ENCODE measurements at regions not wholly inside any gene's neighbourhood (a gene's known extent, or its start where the extent isn't known, plus 50 kb on each side); places are given as distances from the start of the nearest gene placed in this dataset.

DNA sequence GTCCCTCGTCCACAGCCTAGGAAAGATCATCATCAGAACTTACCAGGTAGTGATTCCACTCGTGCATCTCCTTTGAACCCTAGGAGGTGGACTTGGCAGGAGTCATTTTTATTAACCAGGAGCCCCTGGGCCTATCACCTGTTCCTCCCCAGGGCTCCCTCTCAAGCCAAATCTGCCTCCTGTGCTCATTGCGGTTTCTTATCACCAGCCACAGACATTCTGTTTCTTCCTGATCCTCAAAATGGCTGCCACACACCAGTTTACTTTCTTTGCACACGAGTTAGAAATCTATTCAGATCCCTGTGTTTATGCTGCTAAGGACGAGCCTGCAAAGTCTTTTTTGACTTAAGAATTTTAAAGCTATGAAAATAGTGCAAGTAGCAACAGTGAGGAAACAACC lies 354.5 kb upstream of the BOD1L1 start:
- intact Hi-C loops (cut with DNase I), result no loop called here
- no peak for TF ChIP-seq POLR2AphosphoS5 (IDR thresholded peaks at IDR 0.05; ENCODE audit: insufficient read depth in 1 of 2, low read depth in 1 of 2)

DNA sequence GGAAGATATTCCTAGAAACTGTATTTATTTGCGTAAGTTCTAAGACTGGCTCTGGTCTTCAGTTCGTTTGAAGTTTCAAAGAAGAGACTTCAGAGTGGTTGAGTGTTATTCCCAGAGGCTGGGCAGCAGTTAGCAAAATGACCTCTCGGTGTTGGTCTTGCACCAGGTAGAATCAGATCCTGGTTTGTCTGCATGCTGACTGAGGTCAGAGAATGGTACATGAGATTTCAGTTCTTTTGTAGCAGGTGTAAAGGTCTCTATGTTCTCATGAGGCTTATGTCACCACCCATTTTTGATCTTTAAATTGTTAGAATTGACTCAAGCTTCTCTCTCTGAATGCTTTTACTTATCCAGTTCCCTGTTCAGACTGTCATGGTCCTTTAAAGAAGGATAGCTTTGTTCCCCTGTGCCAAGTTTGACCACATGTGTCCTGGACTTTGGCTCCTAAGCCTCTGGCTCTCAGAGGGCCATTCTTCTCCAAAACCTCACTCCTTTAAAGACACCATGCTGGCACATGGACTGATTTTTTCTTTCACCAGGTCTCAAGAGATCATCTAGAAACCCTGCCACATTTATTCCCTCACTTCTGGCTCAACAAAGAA lies 355.8 kb upstream of the BOD1L1 start:
- intact Hi-C loops (cut with DNase I), result no loop called here

More for the DNA sequence above, 354.5 kb upstream of the BOD1L1 start:
- Histone ChIP-seq H3K36me3 (no peaks in the 10 kb centered on the region), H3K27me3 (no peaks in the 10 kb centered on the region), H3K27ac (no peak overlapping the region), H3K4me3 (no peak overlapping the region), H3K4me1 (no peaks in the 10 kb centered on the region), H3K9me3 (no peaks in the 10 kb centered on the region)
- no peak for DNase-seq (ENCODE audit: extremely low spot score in 2 of 2)

DNA sequence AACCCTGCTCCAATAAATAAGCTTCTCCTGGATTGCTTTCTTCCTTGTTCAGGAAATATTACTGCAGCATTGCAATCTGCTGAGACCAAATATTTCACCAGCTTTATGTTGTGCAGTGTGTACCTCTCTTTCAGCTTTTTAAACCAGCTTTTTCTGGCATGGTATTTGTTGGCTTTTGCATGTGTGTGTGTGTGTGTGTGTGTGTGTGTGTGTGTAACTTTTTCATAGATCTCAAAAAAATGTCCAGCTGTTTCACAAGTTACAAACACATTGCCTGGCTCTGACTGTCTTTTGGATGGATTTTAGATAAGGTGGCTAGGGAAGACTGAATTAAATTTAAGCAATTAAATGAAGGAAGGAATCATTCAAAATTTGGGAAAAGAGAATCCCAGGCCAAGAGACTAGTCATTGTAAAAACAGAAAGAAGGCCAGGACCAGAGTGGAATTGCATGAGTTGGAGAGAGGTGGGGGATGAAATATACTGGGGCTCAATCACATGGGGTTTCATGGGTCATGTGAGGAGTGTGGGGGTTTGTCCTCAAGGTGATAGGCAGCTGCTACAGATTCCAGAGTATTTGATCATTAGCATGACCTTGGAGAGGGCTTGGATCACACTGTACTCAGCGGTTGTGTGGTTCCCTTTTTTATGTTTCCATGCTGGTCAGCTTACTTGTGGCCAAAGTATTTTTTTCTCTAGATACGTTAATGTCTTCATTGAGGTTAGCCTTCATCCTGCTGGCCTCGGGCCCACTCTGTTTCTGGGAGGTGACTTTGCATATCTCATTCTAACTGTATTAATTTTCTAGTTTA lies 357.7 kb upstream of the BOD1L1 start:
- Histone ChIP-seq H3K9me3 (no peaks in the 10 kb centered on the region), H3K4me3 (no peak overlapping the region), H3K27me3 (no peaks in the 10 kb centered on the region), H3K27ac (no peak overlapping the region), H3K36me3 (no peaks in the 10 kb centered on the region), H3K4me1 (no peaks in the 10 kb centered on the region)
- DNase-seq (ENCODE audit: extremely low spot score in 2 of 2), result no peak
- intact Hi-C loops (cut with DNase I), result no loop called here
- TF ChIP-seq POLR2AphosphoS5 (IDR thresholded peaks at IDR 0.05; ENCODE audit: insufficient read depth in 1 of 2, low read depth in 1 of 2) (no peak), POLR2A (IDR thresholded peaks at IDR 0.05) (no peak)
- TF ChIP-seq, protein P1, sequence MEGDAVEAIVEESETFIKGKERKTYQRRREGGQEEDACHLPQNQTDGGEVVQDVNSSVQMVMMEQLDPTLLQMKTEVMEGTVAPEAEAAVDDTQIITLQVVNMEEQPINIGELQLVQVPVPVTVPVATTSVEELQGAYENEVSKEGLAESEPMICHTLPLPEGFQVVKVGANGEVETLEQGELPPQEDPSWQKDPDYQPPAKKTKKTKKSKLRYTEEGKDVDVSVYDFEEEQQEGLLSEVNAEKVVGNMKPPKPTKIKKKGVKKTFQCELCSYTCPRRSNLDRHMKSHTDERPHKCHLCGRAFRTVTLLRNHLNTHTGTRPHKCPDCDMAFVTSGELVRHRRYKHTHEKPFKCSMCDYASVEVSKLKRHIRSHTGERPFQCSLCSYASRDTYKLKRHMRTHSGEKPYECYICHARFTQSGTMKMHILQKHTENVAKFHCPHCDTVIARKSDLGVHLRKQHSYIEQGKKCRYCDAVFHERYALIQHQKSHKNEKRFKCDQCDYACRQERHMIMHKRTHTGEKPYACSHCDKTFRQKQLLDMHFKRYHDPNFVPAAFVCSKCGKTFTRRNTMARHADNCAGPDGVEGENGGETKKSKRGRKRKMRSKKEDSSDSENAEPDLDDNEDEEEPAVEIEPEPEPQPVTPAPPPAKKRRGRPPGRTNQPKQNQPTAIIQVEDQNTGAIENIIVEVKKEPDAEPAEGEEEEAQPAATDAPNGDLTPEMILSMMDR (IDR thresholded peaks at IDR 0.05), result no peak

More for the DNA sequence above, 355.8 kb upstream of the BOD1L1 start:
- TF ChIP-seq POLR2AphosphoS5 (IDR thresholded peaks at IDR 0.05; ENCODE audit: insufficient read depth in 1 of 2, low read depth in 1 of 2), result no peak
- TF ChIP-seq POLR2A (IDR thresholded peaks at IDR 0.05), result no peak
- TF ChIP-seq, protein P1 (IDR thresholded peaks at IDR 0.05), result no peak
- no peak overlapping the region for H3K27ac ChIP-seq
- H3K9me3 ChIP-seq, result no peaks in the 10 kb centered on the region
- H3K4me1 ChIP-seq, result no peaks in the 10 kb centered on the region
- no peak for DNase-seq (ENCODE audit: extremely low spot score in 2 of 2)
- H3K36me3 ChIP-seq, result no peaks in the 10 kb centered on the region
- H3K4me3 ChIP-seq, result no peak overlapping the region
- no peaks in the 10 kb centered on the region for H3K27me3 ChIP-seq

- no peak overlapping the region for H3K4me3 ChIP-seq
- no peaks in the 10 kb centered on the region for H3K27me3 ChIP-seq
- H3K4me1 ChIP-seq, result no peaks in the 10 kb centered on the region
- TF ChIP-seq POLR2AphosphoS5 (IDR thresholded peaks at IDR 0.05; ENCODE audit: insufficient read depth in 1 of 2, low read depth in 1 of 2) (no peak), POLR2A (IDR thresholded peaks at IDR 0.05) (no peak)
- no peaks in the 10 kb centered on the region for H3K9me3 ChIP-seq
- no peak overlapping the region for H3K27ac ChIP-seq
- DNase-seq (ENCODE audit: extremely low spot score in 2 of 2), result no peak
- H3K36me3 ChIP-seq, result no peaks in the 10 kb centered on the region
- intact Hi-C loops (cut with DNase I), result no loop called here
Observed at GRCh38 chr4:13985837-13986236, 358.3 kb upstream of the BOD1L1 start.

GRCh38 chr4:13986548-13986947 lies 359.0 kb upstream of the BOD1L1 start:
- Histone ChIP-seq H3K4me3 (no peak overlapping the region), H3K36me3 (no peaks in the 10 kb centered on the region), H3K4me1 (no peaks in the 10 kb centered on the region), H3K27me3 (no peaks in the 10 kb centered on the region), H3K27ac (no peak overlapping the region), H3K9me3 (no peaks in the 10 kb centered on the region)
- no peak for DNase-seq (ENCODE audit: extremely low spot score in 2 of 2)
- TF ChIP-seq POLR2AphosphoS5 (IDR thresholded peaks at IDR 0.05; ENCODE audit: insufficient read depth in 1 of 2, low read depth in 1 of 2) (no peak), POLR2A (IDR thresholded peaks at IDR 0.05) (no peak)
- TF ChIP-seq, protein P1 (IDR thresholded peaks at IDR 0.05), result no peak
- intact Hi-C loops (cut with DNase I), result no loop called here

Measured in vagina (tissue), 2 donors.